ENCODE measurements at regions not wholly inside any gene's neighbourhood (a gene's known extent, or its start where the extent isn't known, plus 50 kb on each side); places are given as distances from the start of the nearest gene placed in this dataset.
A peak's percentile ranks its signal among the peaks of the same experiment; 100 is the strongest.

- TF ChIP-seq CTCF (IDR thresholded peaks at IDR 0.05) (peak; percentile 80 to 95 (median 85)), POLR2A (IDR thresholded peaks at IDR 0.05) (no peak)
Measured at GRCh38 chr2:13006829-13007717, 290.3 kb downstream of the TRIB2 start.

Measured in body of pancreas (tissue), 4 donors.